ENCODE measurements at regions not wholly inside any gene's neighbourhood (a gene's known extent, or its start where the extent isn't known, plus 50 kb on each side); places are given as distances from the start of the nearest gene placed in this dataset.
"Not testable (repeated sequence)": the region's sequence is repeated elsewhere in the genome, so short reads cannot be mapped to it uniquely, and the experiment has no call there.

- no peak overlapping the region for H3K4me3 ChIP-seq
- H3K27ac ChIP-seq, result no peak overlapping the region
- TF ChIP-seq POLR2AphosphoS5 (IDR thresholded peaks at IDR 0.05) (no peak), POLR2A (IDR thresholded peaks at IDR 0.05) (no peak), EP300 (IDR thresholded peaks at IDR 0.05) (no peak)
- TF ChIP-seq, protein P1, sequence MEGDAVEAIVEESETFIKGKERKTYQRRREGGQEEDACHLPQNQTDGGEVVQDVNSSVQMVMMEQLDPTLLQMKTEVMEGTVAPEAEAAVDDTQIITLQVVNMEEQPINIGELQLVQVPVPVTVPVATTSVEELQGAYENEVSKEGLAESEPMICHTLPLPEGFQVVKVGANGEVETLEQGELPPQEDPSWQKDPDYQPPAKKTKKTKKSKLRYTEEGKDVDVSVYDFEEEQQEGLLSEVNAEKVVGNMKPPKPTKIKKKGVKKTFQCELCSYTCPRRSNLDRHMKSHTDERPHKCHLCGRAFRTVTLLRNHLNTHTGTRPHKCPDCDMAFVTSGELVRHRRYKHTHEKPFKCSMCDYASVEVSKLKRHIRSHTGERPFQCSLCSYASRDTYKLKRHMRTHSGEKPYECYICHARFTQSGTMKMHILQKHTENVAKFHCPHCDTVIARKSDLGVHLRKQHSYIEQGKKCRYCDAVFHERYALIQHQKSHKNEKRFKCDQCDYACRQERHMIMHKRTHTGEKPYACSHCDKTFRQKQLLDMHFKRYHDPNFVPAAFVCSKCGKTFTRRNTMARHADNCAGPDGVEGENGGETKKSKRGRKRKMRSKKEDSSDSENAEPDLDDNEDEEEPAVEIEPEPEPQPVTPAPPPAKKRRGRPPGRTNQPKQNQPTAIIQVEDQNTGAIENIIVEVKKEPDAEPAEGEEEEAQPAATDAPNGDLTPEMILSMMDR (IDR thresholded peaks at IDR 0.05), result no peak
- no peak for ATAC-seq
- no peaks in the 10 kb centered on the region for H3K36me3 ChIP-seq
- H3K4me1 ChIP-seq, result no peaks in the 10 kb centered on the region
- H3K9me3 ChIP-seq, result peaks cover 0 to 17% (median 0%) of the 10 kb centered on the region in 3 donors
- no peaks in the 10 kb centered on the region for H3K27me3 ChIP-seq
Measured at GRCh38 chr10:91097313-91097712, 123.2 kb upstream of the PCGF5 start.

- H3K27me3 ChIP-seq, H3K4me1 ChIP-seq, ATAC-seq, H3K4me3 ChIP-seq, H3K27ac ChIP-seq, H3K36me3 ChIP-seq: not testable (repeated sequence)
- WGBS, 2 donors (ENCODE audit: low coverage in 1 of 2), result 93% methylated on average over 2 of the region's 2 CpGs
- H3K9me3 ChIP-seq, result peaks cover 0 to 17% (median 0%) of the 10 kb centered on the region in 3 donors
Measured at GRCh38 chr10:91098021-91098420, 122.4 kb upstream of the PCGF5 start.

DNA sequence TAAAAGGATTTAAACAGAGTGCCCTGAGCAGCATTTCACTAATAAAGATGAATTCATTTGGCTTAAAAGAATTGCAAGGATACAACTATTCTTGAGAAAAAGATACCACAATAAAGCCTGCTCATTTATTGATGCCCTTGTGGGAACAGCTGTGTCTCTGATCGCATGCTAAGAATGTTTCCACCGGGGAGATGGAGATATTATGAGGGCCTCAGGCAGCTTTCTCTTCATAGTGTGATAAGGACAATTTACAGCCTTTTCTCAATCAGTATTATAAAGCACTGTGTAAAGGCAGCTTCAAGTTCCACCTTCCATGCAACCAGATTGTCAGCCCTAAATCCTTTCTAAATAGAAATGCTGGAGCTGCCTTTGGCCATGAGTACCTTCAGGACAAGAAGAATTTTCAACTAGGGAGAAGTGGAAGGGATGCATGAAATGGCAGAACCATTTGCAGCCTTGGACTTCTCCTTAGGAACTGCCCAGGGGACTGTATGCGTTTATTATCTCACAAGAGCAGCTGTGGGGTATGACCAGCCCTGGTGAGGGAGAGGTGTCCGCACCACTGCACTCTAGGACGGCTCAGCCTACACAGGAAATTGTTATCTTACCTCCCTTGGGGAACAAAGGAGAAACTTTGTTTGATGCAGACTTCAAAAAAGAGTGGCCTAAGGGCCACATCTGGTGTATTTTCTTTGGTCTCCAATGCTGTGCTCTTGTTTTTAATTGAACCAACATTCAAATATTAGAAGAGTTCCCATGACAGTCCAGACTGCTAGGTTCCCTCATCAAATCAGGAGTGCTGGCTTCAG lies 116.9 kb upstream of the PCGF5 start:
- Histone ChIP-seq H3K4me1 (no peaks in the 10 kb centered on the region), H3K4me3 (no peak overlapping the region), H3K27ac (no peak overlapping the region), H3K9me3 (peaks cover 0 to 2% (median 0%) of the 10 kb centered on the region in 3 donors), H3K36me3 (no peaks in the 10 kb centered on the region), H3K27me3 (no peaks in the 10 kb centered on the region)
- WGBS, 2 donors (ENCODE audit: low coverage in 1 of 2), result 66 to 67% methylated on average over 2 to 5 of the region's 5 CpGs
- no peak for ATAC-seq
- TF ChIP-seq POLR2A (IDR thresholded peaks at IDR 0.05) (no peak), EP300 (IDR thresholded peaks at IDR 0.05) (no peak), POLR2AphosphoS5 (IDR thresholded peaks at IDR 0.05) (no peak)
- TF ChIP-seq, protein P1 (IDR thresholded peaks at IDR 0.05), result no peak

- no peaks in the 10 kb centered on the region for H3K36me3 ChIP-seq
- no peaks in the 10 kb centered on the region for H3K27me3 ChIP-seq
- no peak for TF ChIP-seq POLR2A (IDR thresholded peaks at IDR 0.05)
- no peaks in the 10 kb centered on the region for H3K4me1 ChIP-seq
- no peaks in the 10 kb centered on the region for H3K9me3 ChIP-seq
- no peak overlapping the region for H3K4me3 ChIP-seq
- no peak overlapping the region for H3K27ac ChIP-seq
- no peak for ATAC-seq
- 47 to 69% methylated on average over 5 to 11 of the region's 13 CpGs for WGBS, 2 donors (ENCODE audit: low coverage in 1 of 2)
Measured at GRCh38 chr10:91104193-91105041, 116.0 kb upstream of the PCGF5 start.

DNA sequence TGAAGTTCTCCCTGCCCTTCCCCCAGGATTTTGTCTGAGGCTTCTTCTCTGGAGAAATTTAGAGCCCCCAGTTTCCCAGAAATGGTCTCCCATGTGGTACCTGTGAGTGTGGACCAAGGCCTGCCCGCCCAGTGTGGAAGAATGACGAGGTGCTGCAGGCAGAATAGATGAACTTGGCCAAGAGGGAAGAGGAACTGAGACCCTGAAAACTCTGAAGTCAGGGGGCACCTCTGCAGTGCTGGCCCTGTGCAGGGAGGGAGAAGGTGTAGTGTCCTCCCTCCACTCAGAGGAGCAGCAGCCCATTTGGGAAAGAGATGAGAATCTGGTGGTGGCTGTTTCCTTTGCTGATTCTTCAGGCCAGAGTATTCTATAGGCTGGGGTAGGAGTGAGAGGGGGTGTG lies 115.2 kb upstream of the PCGF5 start:
- WGBS, 2 donors (ENCODE audit: low coverage in 1 of 2), result no CpG with 5 or more reads among the region's 2 CpGs
- Histone ChIP-seq H3K4me1 (no peaks in the 10 kb centered on the region), H3K36me3 (no peaks in the 10 kb centered on the region), H3K9me3 (no peaks in the 10 kb centered on the region), H3K27ac (no peak overlapping the region), H3K27me3 (no peaks in the 10 kb centered on the region), H3K4me3 (no peak overlapping the region)
- no peak for ATAC-seq
- TF ChIP-seq POLR2A (IDR thresholded peaks at IDR 0.05), result no peak

DNA sequence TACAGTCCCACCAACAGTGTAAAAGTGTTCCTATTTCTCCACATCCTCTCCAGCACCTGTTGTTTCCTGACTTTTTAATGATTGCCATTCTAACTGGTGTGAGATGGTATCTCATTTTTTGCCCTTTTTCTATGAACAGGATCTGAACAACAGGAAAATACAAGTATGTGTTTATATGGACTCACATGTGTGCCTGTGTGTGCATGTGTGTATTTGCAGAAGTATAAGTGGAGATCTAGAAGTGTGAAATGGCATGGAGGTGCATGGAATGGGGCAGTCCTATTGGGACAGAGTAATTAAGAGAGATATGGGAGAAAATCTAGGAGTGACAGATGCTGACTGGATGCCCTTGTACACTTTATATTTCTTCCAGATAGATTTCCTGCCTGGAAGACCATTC lies 111.6 kb upstream of the PCGF5 start:
- Histone ChIP-seq H3K36me3 (no peaks in the 10 kb centered on the region), H3K4me3 (no peak overlapping the region), H3K4me1 (no peaks in the 10 kb centered on the region), H3K27ac (no peak overlapping the region), H3K9me3 (no peaks in the 10 kb centered on the region), H3K27me3 (no peaks in the 10 kb centered on the region)
- TF ChIP-seq POLR2AphosphoS5 (IDR thresholded peaks at IDR 0.05) (no peak), POLR2A (IDR thresholded peaks at IDR 0.05) (no peak), EP300 (IDR thresholded peaks at IDR 0.05) (no peak)
- TF ChIP-seq, protein P1 (IDR thresholded peaks at IDR 0.05), result no peak
- ATAC-seq, result no peak
